HepG2 (cell line): ENCODE measurements at regions not wholly inside any gene's neighbourhood (a gene's known extent, or its start where the extent isn't known, plus 50 kb on each side); places are given as distances from the start of the nearest gene placed in this dataset.
A peak's percentile ranks its signal among the peaks of the same experiment; 100 is the strongest.

Source experiments
- ATAC-seq: fragments of 200-7000 bp; cut with Tn5 transposase; 3 replicates; pipeline ENCODE4 v1.9.1; 2020; ENCODE audit warnings: mild to moderate bottlenecking, moderate library complexity
- BruUV-seq: library from RNA; stranded (reverse); fragments of 400-500 nt; replicated peaks from 2 replicates; lab custom pipeline; 2021; lab: Mats Ljungman, UMichigan
- CTCF ChIA-PET: fragments of 300-600 bp; formaldehyde crosslinking; extraction: SDS; loops from one replicate; lab custom pipeline; 2021; ENCODE audit warnings: low total read pairs, inconsistent platforms, low intra/inter-chr PET ratio; lab: Yijun Ruan, JAX
- POLR2A ChIA-PET: fragments of 350-600 bp; sonication (Branson Sonifier 250); formaldehyde crosslinking; loops from one replicate; lab custom pipeline; 2020; ENCODE audit warnings: antibody characterized with exemption, inconsistent platforms; lab: Yijun Ruan, JAX
- DNase-seq: peaks from one replicate; pipeline ENCODE4 v3.0.0-alpha.2; 2015; ENCODE audit warnings: low spot score
- FAIRE-seq: peaks from 3 replicates; lab custom pipeline; 2011; peaks lifted over from hg19 to GRCh38; lab: Jason Lieb, UNC
- H2AFZ ChIP-seq: one replicate; pipeline ENCODE4 v1.6.1; 2011; ENCODE audit warnings: low read length, inconsistent platforms
- H3K27ac ChIP-seq: fragments of 300-600 bp; 3 replicates; pipeline ENCODE4 v1.8.0; 2011; ENCODE audit warnings: mixed run types, mild to moderate bottlenecking, mixed read lengths, low read length, inconsistent platforms; ENCODE audit not compliant: insufficient read depth; ENCODE audit errors: extremely low read length
- H3K27me3 ChIP-seq, 2 experiments: fragments of 200-600 bp in 1 of 2; 2 replicates in 1 of 2; 3 replicates in 1 of 2; pipeline versions ENCODE4 v1.6.0 to v1.8.0; 2011; ENCODE audit warnings: low read length in 2 of 2, mild to moderate bottlenecking in 2 of 2, moderate library complexity in 2 of 2, inconsistent platforms in 1 of 2; ENCODE audit not compliant: insufficient read depth in 2 of 2, control insufficient read depth in 1 of 2
- H3K36me3 ChIP-seq, 2 experiments: fragments of 200-600 bp in 1 of 2; replicated peaks in 1 of 2; 2 replicates in 1 of 2; 3 replicates in 1 of 2; pipeline versions ENCODE4 v1.5.1 to v1.8.0; 2011; ENCODE audit warnings: low read length in 2 of 2, inconsistent platforms in 1 of 2; ENCODE audit not compliant: insufficient read depth in 2 of 2, control insufficient read depth in 1 of 2
- H3K4me1 ChIP-seq: 2 replicates; pipeline ENCODE4 v1.5.1; 2012; ENCODE audit warnings: low read length, inconsistent platforms; ENCODE audit not compliant: insufficient read depth
- H3K4me2 ChIP-seq: 2 replicates; pipeline ENCODE4 v1.6.0; 2011; ENCODE audit warnings: low read depth, low read length, inconsistent platforms
- H3K4me3 ChIP-seq, 3 experiments: fragments of 200-600 bp in 1 of 3; sonication (generic), shearing (Covaris generic) in 1 of 3; replicated peaks in 1 of 3; 2 replicates each; pipeline ENCODE4 v1.5.1; 2011 to 2016; ENCODE audit warnings: low read length in 3 of 3, inconsistent platforms in 2 of 3, low read depth in 2 of 3, mild to moderate bottlenecking in 2 of 3, control low read depth in 1 of 3, mixed read lengths in 1 of 3; ENCODE audit not compliant: insufficient read depth in 1 of 3
- H3K79me2 ChIP-seq: one replicate; pipeline ENCODE4 v1.6.1; 2011; ENCODE audit warnings: low read length, inconsistent platforms; ENCODE audit not compliant: insufficient read depth
- H3K9ac ChIP-seq: 2 replicates; pipeline ENCODE4 v1.6.0; 2011; ENCODE audit warnings: mild to moderate bottlenecking, low read depth, low read length, inconsistent platforms; ENCODE audit not compliant: insufficient read depth
- H3K9me3 ChIP-seq: 2 replicates; pipeline ENCODE4 v1.5.1; 2012; ENCODE audit warnings: mild to moderate bottlenecking, low read length
- H4K20me1 ChIP-seq: 2 replicates; pipeline ENCODE4 v1.6.0; 2011; ENCODE audit warnings: inconsistent platforms, mild to moderate bottlenecking, low read length, moderate library complexity; ENCODE audit not compliant: insufficient read depth
- ARNT ChIP-seq: fragments of 450-650 bp; IDR thresholded peaks from 2 replicates; pipeline ENCODE4 v1.6.1; 2017
- CEBPG ChIP-seq: IDR thresholded peaks from 2 replicates; pipeline ENCODE4 v1.6.1; 2016
- HES4 ChIP-seq: sonication (generic); formaldehyde crosslinking; IDR thresholded peaks from 2 replicates; pipeline ENCODE4 v1.9.0; 2021; ENCODE audit warnings: mild to moderate bottlenecking, missing genetic modification reagents, borderline replicate concordance
- MAFF ChIP-seq: IDR thresholded peaks from 2 replicates; pipeline ENCODE4 v1.6.1; 2011; ENCODE audit warnings: low read depth, low read length, improper control_type of control experiment
- MAFK ChIP-seq, 2 experiments: IDR thresholded peaks in 1 of 2; conservative IDR thresholded peaks in 1 of 2; 2 replicates each; pipeline ENCODE4 v1.6.1; 2011; ENCODE audit warnings: improper control_type of control experiment in 2 of 2, low read length in 2 of 2
- THAP8 ChIP-seq: sonication (generic); formaldehyde crosslinking; IDR thresholded peaks from 2 replicates; pipeline ENCODE4 v1.5.1; 2020; ENCODE audit warnings: missing genetic modification reagents, mild to moderate bottlenecking, borderline replicate concordance
- TSC22D2 ChIP-seq: sonication (generic); formaldehyde crosslinking; IDR thresholded peaks from 2 replicates; pipeline ENCODE4 v1.5.1; 2020; ENCODE audit warnings: missing genetic modification reagents, mild to moderate bottlenecking, borderline replicate concordance
- ZC3H4 ChIP-seq: sonication (generic); formaldehyde crosslinking; IDR thresholded peaks from 2 replicates; pipeline ENCODE4 v1.4.0; 2020; ENCODE audit warnings: missing genetic modification reagents, borderline replicate concordance
- ZNF136 ChIP-seq: sonication (generic); formaldehyde crosslinking; IDR thresholded peaks from 2 replicates; pipeline ENCODE4 v1.8.1; 2022; ENCODE audit warnings: low read depth, mild to moderate bottlenecking, moderate library complexity, missing genetic modification reagents
- ZNF343 ChIP-seq: sonication (generic); formaldehyde crosslinking; IDR thresholded peaks from 2 replicates; pipeline ENCODE4 v1.4.0; 2020; ENCODE audit warnings: mild to moderate bottlenecking, missing genetic modification reagents
- ZNF577 ChIP-seq: sonication (generic); formaldehyde crosslinking; IDR thresholded peaks from 2 replicates; pipeline ENCODE4 v1.4.0; 2020; ENCODE audit warnings: mild to moderate bottlenecking, low read depth, missing genetic modification reagents, borderline replicate concordance
- WGBS: methylation state at CpG from one replicate; pipeline ENCODE4 v1.1.6; 2017; ENCODE audit warnings: low lambda C conversion rate; 5-methylcytosine and 5-hydroxymethylcytosine counted together
- in situ Hi-C: cut with HindIII; loops from 2 replicates; pipeline ENCODE4 v1.10.0; 2017; ENCODE audit warnings: low pct_unique_long_range_greater_than_20kb; ENCODE audit not compliant: extremely low pct_ligation_motif_present
- intact Hi-C: fragments of 100-400 bp; cut with micrococcal nuclease; formaldehyde crosslinking; loops from one replicate; pipeline ENCODE4 v1.10.0; 2022; ENCODE audit not compliant: unreplicated experiment

- ATAC-seq: no peak
- Histone ChIP-seq H3K9me3 (no peaks in the 10 kb centered on the region), H3K36me3 (no peaks in the 10 kb centered on the region), H3K4me1 (no peaks in the 10 kb centered on the region), H3K27me3 (no peaks in the 10 kb centered on the region)
- POLR2A ChIA-PET: no interaction called here
- WGBS: 20% methylated on average over 3 of the region's 3 CpGs
- BruUV-seq: no TSS peak
- TF ChIP-seq ARNT (no peak), ZNF136 (no peak), THAP8 (no peak), TSC22D2 (CRISPR knock-in tag) (no peak), HES4 (CRISPR knock-in tag) (no peak), CEBPG (CRISPR knock-in tag) (no peak), ZNF343 (no peak), ZC3H4 (CRISPR knock-in tag) (no peak)
- TF ChIP-seq, all 625 proteins: peak for 0
- Histone ChIP-seq H4K20me1 (no peaks in the 10 kb centered on the region), H3K9ac (no peak overlapping the region), H3K79me2 (no peaks in the 10 kb centered on the region), H3K4me3 (no peak overlapping the region), H3K27ac (no peak overlapping the region), H3K4me2 (no peak overlapping the region), H2AFZ (no peak overlapping the region)
- in situ Hi-C loops: no loop called here
- DNase-seq (no peak), FAIRE-seq (no peak)
- CTCF ChIA-PET: no interaction called here
- intact Hi-C loops: no loop called here
These were observed 479.5 kb upstream of the AGTR1 start for GRCh38 chr3:148218222-148218621.

- Histone ChIP-seq H3K9ac (no peak overlapping the region), H3K4me3 (no peak overlapping the region), H3K79me2 (no peaks in the 10 kb centered on the region), H3K4me2 (no peak overlapping the region), H4K20me1 (no peaks in the 10 kb centered on the region), H3K36me3 (no peaks in the 10 kb centered on the region), H3K9me3 (no peaks in the 10 kb centered on the region)
- POLR2A ChIA-PET: no interaction called here
- intact Hi-C loops: no loop called here
- no peak for DNase-seq
- TF ChIP-seq ZNF577: no peak
- peak; percentile 47; the same call in 1 of the 2 replicates for TF ChIP-seq MAFF
- TF ChIP-seq MAFK (conservative IDR thresholded peaks at IDR 0.05 in 1 of 2, IDR thresholded peaks at IDR 0.05 in 1 of 2; ENCODE audit: low read length in 2 of 2): peak; percentile 36 to 75; a peak in 2 of 4 replicates
- TF ChIP-seq, all 625 proteins: peak for 2
- no TSS peak for BruUV-seq
- Histone ChIP-seq H3K27me3 (no peaks in the 10 kb centered on the region), H2AFZ (no peak overlapping the region), H3K4me1 (no peaks in the 10 kb centered on the region), H3K27ac (no peak overlapping the region)
- in situ Hi-C loops: no loop called here
- ATAC-seq (no peak), FAIRE-seq (no peak)
- CTCF ChIA-PET: no interaction called here
- WGBS: 43% methylated on average over 2 of the region's 2 CpGs
These were observed 477.7 kb upstream of the AGTR1 start for GRCh38 chr3:148219999-148220398.
